Osteoblast (primary cell): ENCODE measurements at regions not wholly inside any gene's neighbourhood (a gene's known extent, or its start where the extent isn't known, plus 50 kb on each side); places are given as distances from the start of the nearest gene placed in this dataset.

Experiments
- DNase-seq: peaks from one replicate; pipeline ENCODE4 v3.0.0; 2011; ENCODE audit warnings: low spot score, mixed read lengths; ENCODE audit not compliant: insufficient read length; ENCODE audit errors: missing footprints
- H2AFZ ChIP-seq: 2 replicates; pipeline ENCODE4 v1.6.0; 2011; ENCODE audit warnings: mild to moderate bottlenecking, low read length
- H3K27ac ChIP-seq: 2 replicates; pipeline ENCODE4 v1.5.1; 2011; ENCODE audit warnings: mild to moderate bottlenecking, low read depth, low read length, moderate library complexity
- H3K27me3 ChIP-seq: 2 replicates; pipeline ENCODE4 v1.6.0; 2012; ENCODE audit warnings: mild to moderate bottlenecking, control low read depth, inconsistent platforms, low read length, moderate library complexity; ENCODE audit not compliant: insufficient read depth
- H3K36me3 ChIP-seq: 2 replicates; pipeline ENCODE4 v1.5.1; 2011; ENCODE audit warnings: mild to moderate bottlenecking, low read length, control low read depth, moderate library complexity; ENCODE audit not compliant: insufficient read depth
- H3K4me1 ChIP-seq: 2 replicates; pipeline ENCODE4 v1.5.1; 2011; ENCODE audit warnings: mild to moderate bottlenecking, low read length, control low read depth, moderate library complexity; ENCODE audit not compliant: insufficient read depth
- H3K4me2 ChIP-seq: 2 replicates; pipeline ENCODE4 v1.6.0; 2011; ENCODE audit warnings: mild to moderate bottlenecking, low read length; ENCODE audit not compliant: insufficient read depth
- H3K4me3 ChIP-seq: fragments of 200-600 bp; sonication (generic); 3 replicates; pipeline ENCODE4 v1.5.1; 2012; ENCODE audit warnings: mild to moderate bottlenecking, low read length, inconsistent platforms; ENCODE audit not compliant: insufficient read depth
- H3K79me2 ChIP-seq: 2 replicates; pipeline ENCODE4 v1.6.0; 2012; ENCODE audit warnings: mild to moderate bottlenecking, low read length, control low read depth, inconsistent platforms; ENCODE audit not compliant: insufficient read depth
- H3K9me3 ChIP-seq: 2 replicates; pipeline ENCODE4 v1.5.1; 2011; ENCODE audit warnings: low read depth, low read length, control low read depth
- H4K20me1 ChIP-seq: 2 replicates; pipeline ENCODE4 v1.6.0; 2012; ENCODE audit warnings: mild to moderate bottlenecking, low read length, control low read depth; ENCODE audit not compliant: insufficient read depth
- TF ChIP-seq, protein P1 (sequence below): IDR thresholded peaks from 2 replicates; pipeline ENCODE4 v1.5.1; 2011; ENCODE audit warnings: mild to moderate bottlenecking, low read depth, low read length, moderate library complexity; ENCODE audit errors: extremely low read depth

DNA sequence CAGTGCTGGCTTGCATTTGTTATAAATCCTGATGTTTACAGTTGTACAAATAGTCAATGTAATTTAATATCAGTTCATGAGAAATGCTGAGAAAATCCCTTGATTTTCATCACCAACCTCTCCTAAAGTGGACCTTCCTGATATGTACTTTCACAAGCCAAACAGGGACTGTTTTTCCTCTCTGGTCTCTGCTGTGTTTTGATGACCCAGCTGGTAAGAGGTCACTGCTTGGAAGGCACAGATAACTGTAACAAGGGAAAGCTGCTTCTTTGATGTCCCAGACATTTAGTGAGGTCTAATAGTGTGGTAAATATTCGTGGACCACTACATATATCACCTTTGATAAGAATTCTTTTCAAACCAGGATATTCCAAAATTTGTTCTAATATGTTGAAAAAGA lies 68.7 kb upstream of the HAPLN1 start:
- Histone ChIP-seq H3K4me2 (no peak overlapping the region), H3K79me2 (no peaks in the 10 kb centered on the region), H3K36me3 (no peaks in the 10 kb centered on the region), H3K4me1 (no peaks in the 10 kb centered on the region), H4K20me1 (no peaks in the 10 kb centered on the region), H3K27me3 (no peaks in the 10 kb centered on the region), H3K27ac (no peak overlapping the region), H3K9me3 (no peaks in the 10 kb centered on the region), H3K4me3 (no peak overlapping the region), H2AFZ (no peak overlapping the region)
- DNase-seq: no peak
- TF ChIP-seq, protein P1, sequence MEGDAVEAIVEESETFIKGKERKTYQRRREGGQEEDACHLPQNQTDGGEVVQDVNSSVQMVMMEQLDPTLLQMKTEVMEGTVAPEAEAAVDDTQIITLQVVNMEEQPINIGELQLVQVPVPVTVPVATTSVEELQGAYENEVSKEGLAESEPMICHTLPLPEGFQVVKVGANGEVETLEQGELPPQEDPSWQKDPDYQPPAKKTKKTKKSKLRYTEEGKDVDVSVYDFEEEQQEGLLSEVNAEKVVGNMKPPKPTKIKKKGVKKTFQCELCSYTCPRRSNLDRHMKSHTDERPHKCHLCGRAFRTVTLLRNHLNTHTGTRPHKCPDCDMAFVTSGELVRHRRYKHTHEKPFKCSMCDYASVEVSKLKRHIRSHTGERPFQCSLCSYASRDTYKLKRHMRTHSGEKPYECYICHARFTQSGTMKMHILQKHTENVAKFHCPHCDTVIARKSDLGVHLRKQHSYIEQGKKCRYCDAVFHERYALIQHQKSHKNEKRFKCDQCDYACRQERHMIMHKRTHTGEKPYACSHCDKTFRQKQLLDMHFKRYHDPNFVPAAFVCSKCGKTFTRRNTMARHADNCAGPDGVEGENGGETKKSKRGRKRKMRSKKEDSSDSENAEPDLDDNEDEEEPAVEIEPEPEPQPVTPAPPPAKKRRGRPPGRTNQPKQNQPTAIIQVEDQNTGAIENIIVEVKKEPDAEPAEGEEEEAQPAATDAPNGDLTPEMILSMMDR: no peak

DNA sequence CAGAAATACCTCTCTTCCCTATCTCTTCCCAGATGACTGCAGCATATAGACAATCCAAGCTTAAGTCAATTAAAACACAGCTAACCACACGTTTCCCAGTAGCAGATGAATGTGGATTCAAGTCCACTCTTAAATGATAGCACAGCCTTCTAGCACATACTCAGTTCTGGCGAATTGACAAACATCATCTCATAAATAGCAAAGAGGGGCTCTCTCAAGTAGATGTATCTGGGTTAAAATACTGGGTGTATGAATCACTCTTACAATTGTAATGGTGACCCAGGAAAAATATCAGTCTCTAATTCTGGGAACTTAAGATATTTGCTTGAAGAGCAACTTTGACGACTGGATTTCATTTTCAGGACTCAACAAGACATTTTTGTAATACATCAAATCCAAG lies 67.0 kb upstream of the HAPLN1 start:
- H2AFZ ChIP-seq: no peak overlapping the region
- H3K9me3 ChIP-seq: no peaks in the 10 kb centered on the region
- no peak overlapping the region for H3K27ac ChIP-seq
- TF ChIP-seq, protein P1: no peak
- H3K27me3 ChIP-seq: no peaks in the 10 kb centered on the region
- H3K4me1 ChIP-seq: no peaks in the 10 kb centered on the region
- no peaks in the 10 kb centered on the region for H3K36me3 ChIP-seq
- no peaks in the 10 kb centered on the region for H3K79me2 ChIP-seq
- H4K20me1 ChIP-seq: no peaks in the 10 kb centered on the region
- H3K4me2 ChIP-seq: no peak overlapping the region
- no peak for DNase-seq
- H3K4me3 ChIP-seq: no peak overlapping the region

DNA sequence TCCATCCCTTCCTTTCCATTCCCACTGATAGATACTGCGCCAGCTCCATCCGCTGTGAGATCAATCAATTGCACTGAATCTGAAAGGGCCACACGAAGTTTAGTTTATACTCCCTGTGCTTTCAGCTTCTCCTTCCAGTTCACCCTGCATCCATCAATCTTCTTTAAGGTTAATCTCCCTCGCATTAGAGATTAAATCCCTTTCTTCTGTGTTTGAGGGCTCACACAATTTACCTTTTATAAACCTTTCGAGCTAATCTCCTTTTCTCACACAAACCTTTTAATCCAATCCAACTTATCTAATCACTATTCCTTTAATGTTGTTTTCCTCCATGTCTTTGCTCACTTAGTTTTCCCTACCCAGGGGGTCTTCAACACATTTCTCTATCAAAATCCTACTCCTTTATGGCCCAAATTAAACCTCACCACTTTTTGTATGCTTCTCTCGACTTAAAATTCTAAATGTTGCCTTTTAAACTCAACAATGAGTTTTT lies 64.6 kb upstream of the HAPLN1 start:
- TF ChIP-seq, protein P1: no peak
- no peak overlapping the region for H3K4me2 ChIP-seq
- H3K27ac ChIP-seq: no peak overlapping the region
- H2AFZ ChIP-seq: no peak overlapping the region
- no peaks in the 10 kb centered on the region for H3K79me2 ChIP-seq
- no peaks in the 10 kb centered on the region for H4K20me1 ChIP-seq
- no peaks in the 10 kb centered on the region for H3K9me3 ChIP-seq
- DNase-seq: no peak
- H3K36me3 ChIP-seq: no peaks in the 10 kb centered on the region
- no peaks in the 10 kb centered on the region for H3K4me1 ChIP-seq
- H3K27me3 ChIP-seq: no peaks in the 10 kb centered on the region
- no peak overlapping the region for H3K4me3 ChIP-seq

DNA sequence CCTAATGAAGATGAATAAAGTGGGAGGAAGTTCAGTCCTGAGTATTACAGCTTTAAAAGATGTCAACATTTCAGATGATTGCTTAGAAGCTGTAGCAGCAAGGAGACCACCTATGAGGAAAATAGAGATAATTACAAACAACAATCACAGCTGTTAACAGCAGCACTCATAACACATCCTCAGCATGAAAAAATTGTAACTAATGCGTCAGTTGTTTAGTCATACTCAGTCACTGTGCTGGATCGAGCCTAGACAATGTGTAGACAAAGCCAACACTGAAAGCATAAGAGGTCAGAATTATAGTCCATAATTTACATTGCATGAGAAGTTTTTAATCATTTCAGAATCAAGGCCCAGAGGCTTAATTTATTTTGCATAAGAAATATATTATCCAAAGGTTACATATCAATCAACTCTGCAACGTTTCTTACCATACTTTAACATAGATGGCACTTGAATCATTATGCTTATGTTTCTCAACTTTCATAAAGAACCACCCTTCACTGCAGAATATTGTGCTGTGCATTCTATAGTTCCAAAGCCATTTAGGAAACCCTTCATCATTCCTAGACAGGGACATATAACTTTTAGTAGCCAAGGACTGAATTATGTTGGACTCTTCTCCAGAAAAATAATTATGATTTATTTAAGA lies 60.2 kb upstream of the HAPLN1 start:
- Histone ChIP-seq H3K79me2 (no peaks in the 10 kb centered on the region), H2AFZ (no peak overlapping the region), H3K36me3 (no peaks in the 10 kb centered on the region), H3K4me2 (no peak overlapping the region), H3K4me3 (no peak overlapping the region), H3K27me3 (no peaks in the 10 kb centered on the region), H3K4me1 (no peaks in the 10 kb centered on the region), H4K20me1 (no peaks in the 10 kb centered on the region), H3K9me3 (no peaks in the 10 kb centered on the region), H3K27ac (no peak overlapping the region)
- no peak for DNase-seq
- TF ChIP-seq, protein P1: no peak
